ENCODE measurements at regions not wholly inside any gene's neighbourhood (a gene's known extent, or its start where the extent isn't known, plus 50 kb on each side); places are given as distances from the start of the nearest gene placed in this dataset.

- no peak overlapping the region for H3K4me3 ChIP-seq (ENCODE audit: low read length in 2 of 2)
- peaks cover 0 to 3% of the 10 kb centered on the region in 2 donors for H3K27me3 ChIP-seq (ENCODE audit: control insufficient read depth in 2 of 2, insufficient read depth in 2 of 2, low read length in 2 of 2)
Observed at GRCh38 chr4:3676196-3676595, 90.0 kb upstream of the ADRA2C start.

DNA sequence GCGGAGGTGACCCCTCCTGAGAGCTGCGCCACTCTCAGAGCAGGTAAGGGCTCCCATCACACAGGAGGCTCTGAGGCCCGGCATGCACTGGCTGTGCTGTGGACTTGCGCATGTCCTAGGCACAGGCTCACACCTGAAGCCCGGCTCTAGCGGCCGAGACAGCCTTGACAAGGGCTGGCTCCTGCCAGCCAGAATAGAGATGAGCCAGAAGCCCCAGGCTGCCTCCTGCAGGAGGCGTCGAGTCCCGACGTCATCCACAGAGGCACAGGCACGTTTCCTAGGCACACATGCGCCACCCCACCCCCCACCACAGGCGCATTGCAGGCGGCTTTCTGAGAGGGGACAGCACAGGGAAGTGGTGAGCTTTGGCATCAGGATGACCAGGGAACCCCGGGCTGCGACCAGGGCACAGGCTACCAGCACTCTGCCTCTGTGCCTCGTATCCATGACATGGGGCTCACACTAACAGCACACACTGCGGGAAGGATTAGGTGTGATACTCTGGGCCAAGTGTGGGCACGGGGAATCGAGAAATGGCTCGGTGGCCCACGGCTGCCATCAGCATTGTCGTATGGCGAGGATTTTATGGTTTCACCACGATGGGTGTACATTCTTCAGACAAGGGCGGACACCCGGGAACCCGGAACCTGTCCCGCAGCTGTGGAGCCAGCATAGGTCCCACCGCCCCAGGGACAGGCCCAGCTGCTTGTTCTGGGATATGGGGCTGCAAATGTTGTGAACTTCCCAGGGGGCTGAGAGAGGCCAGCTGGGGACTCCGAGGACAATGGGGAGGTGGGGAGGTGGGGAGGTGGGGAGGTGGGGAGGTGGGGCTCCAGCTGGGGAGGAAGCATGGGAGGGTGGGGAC, 90.7 kb upstream of the ADRA2C start:
- no peaks in the 10 kb centered on the region for H3K9me3 ChIP-seq (ENCODE audit: control insufficient read depth in 2 of 2, low read length in 2 of 2)
- no peak overlapping the region for H3K4me3 ChIP-seq (ENCODE audit: low read length in 2 of 2)
- H3K27ac ChIP-seq (ENCODE audit: low read depth in 2 of 2, low read length in 2 of 2) = no peak overlapping the region
- H3K4me1 ChIP-seq (ENCODE audit: control insufficient read depth in 2 of 2, insufficient read depth in 2 of 2, low read length in 2 of 2) = no peaks in the 10 kb centered on the region
- H3K36me3 ChIP-seq (ENCODE audit: control insufficient read depth in 2 of 2, insufficient read depth in 2 of 2, low read length in 2 of 2) = no peaks in the 10 kb centered on the region
- H3K27me3 ChIP-seq (ENCODE audit: control insufficient read depth in 2 of 2, insufficient read depth in 2 of 2, low read length in 2 of 2) = peaks cover 0 to 3% of the 10 kb centered on the region in 2 donors
- no peak overlapping the region for H3K9ac ChIP-seq (ENCODE audit: low read depth in 1 of 2, low read length in 2 of 2)

More at GRCh38 chr4:3676196-3676595, 90.0 kb upstream of the ADRA2C start:
- Histone ChIP-seq H3K9me3 (ENCODE audit: control insufficient read depth in 2 of 2, low read length in 2 of 2) (no peaks in the 10 kb centered on the region), H3K27ac (ENCODE audit: low read depth in 2 of 2, low read length in 2 of 2) (no peak overlapping the region), H3K9ac (ENCODE audit: low read depth in 1 of 2, low read length in 2 of 2) (no peak overlapping the region), H3K4me1 (ENCODE audit: control insufficient read depth in 2 of 2, insufficient read depth in 2 of 2, low read length in 2 of 2) (no peaks in the 10 kb centered on the region), H3K36me3 (ENCODE audit: control insufficient read depth in 2 of 2, insufficient read depth in 2 of 2, low read length in 2 of 2) (no peaks in the 10 kb centered on the region)

GRCh38 chr4:3674479-3674851, 91.7 kb upstream of the ADRA2C start:
- H3K4me3 ChIP-seq (ENCODE audit: low read length in 2 of 2) = no peak overlapping the region
- no peak overlapping the region for H3K9ac ChIP-seq (ENCODE audit: low read depth in 1 of 2, low read length in 2 of 2)
- no peak overlapping the region for H3K27ac ChIP-seq (ENCODE audit: low read depth in 2 of 2, low read length in 2 of 2)

DNA sequence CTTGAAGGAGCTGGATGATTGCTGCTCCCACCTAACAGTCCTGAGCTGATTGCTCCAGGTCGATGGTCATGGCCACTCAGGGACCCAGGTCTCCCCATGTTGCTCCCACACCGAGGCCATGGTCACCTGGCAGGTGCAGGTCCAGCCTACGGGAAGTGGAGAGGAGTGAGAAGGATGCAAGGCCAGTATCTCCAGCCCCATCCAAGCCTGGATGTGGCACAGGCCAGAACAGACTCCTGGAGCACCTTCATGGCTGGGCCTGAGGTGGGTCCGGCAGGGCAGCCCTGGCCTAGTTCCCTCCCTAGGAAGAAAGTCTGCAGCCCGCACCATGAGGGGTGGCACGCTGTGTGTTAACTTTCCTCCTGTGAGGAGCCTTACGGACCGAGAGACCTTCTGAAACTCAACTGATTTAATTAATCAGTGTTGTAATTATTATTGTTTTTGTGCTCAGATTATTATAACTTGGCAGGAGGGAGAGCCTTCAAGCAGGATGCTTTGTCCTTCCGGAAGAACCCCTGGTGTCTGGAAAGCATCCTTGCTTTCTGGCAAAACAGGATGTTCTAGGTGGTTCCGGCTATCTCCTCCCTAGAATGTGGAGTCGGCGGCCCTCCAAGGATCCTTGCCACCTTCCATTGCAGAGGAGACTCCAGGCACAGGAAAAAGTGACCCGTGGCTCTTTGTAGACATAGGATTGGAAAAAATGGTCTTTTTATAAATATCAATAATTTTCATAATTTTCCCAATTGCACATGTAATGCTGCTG, 92.3 kb upstream of the ADRA2C start:
- Histone ChIP-seq H3K36me3 (ENCODE audit: control insufficient read depth in 2 of 2, insufficient read depth in 2 of 2, low read length in 2 of 2) (no peaks in the 10 kb centered on the region), H3K4me1 (ENCODE audit: control insufficient read depth in 2 of 2, insufficient read depth in 2 of 2, low read length in 2 of 2) (no peaks in the 10 kb centered on the region), H3K4me3 (ENCODE audit: low read length in 2 of 2) (no peak overlapping the region), H3K9ac (ENCODE audit: low read depth in 1 of 2, low read length in 2 of 2) (no peak overlapping the region), H3K27me3 (ENCODE audit: control insufficient read depth in 2 of 2, insufficient read depth in 2 of 2, low read length in 2 of 2) (peaks cover 0 to 3% of the 10 kb centered on the region in 2 donors), H3K9me3 (ENCODE audit: control insufficient read depth in 2 of 2, low read length in 2 of 2) (no peaks in the 10 kb centered on the region), H3K27ac (ENCODE audit: low read depth in 2 of 2, low read length in 2 of 2) (no peak overlapping the region)

More at GRCh38 chr4:3674479-3674851, 91.7 kb upstream of the ADRA2C start:
- Histone ChIP-seq H3K36me3 (ENCODE audit: control insufficient read depth in 2 of 2, insufficient read depth in 2 of 2, low read length in 2 of 2) (no peaks in the 10 kb centered on the region), H3K9me3 (ENCODE audit: control insufficient read depth in 2 of 2, low read length in 2 of 2) (no peaks in the 10 kb centered on the region), H3K27me3 (ENCODE audit: control insufficient read depth in 2 of 2, insufficient read depth in 2 of 2, low read length in 2 of 2) (peaks cover 0 to 3% of the 10 kb centered on the region in 2 donors), H3K4me1 (ENCODE audit: control insufficient read depth in 2 of 2, insufficient read depth in 2 of 2, low read length in 2 of 2) (no peaks in the 10 kb centered on the region)

DNA sequence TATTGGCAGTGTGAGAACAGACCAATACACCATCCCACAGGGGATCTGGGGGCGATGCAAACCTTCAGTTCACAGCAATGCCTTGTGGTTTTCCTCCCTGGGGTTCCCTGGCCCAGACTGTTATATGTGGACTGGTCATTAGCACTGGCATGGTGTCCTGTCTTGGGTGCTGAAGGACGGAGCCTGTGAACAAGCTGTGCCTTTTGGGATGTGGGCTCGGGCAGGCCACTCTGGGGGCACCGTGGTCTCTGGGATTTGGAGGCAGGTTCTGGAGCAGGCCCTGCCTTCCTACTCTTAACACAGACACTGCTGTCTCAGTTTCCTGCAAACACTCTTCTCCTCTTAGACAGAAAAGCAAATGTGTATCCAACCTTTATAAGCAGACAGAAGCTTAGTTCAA, 93.0 kb upstream of the ADRA2C start:
- Histone ChIP-seq H3K36me3 (ENCODE audit: control insufficient read depth in 2 of 2, insufficient read depth in 2 of 2, low read length in 2 of 2) (no peaks in the 10 kb centered on the region), H3K4me3 (ENCODE audit: low read length in 2 of 2) (no peak overlapping the region), H3K27me3 (ENCODE audit: control insufficient read depth in 2 of 2, insufficient read depth in 2 of 2, low read length in 2 of 2) (no peaks in the 10 kb centered on the region), H3K9me3 (ENCODE audit: control insufficient read depth in 2 of 2, low read length in 2 of 2) (no peaks in the 10 kb centered on the region), H3K4me1 (ENCODE audit: control insufficient read depth in 2 of 2, insufficient read depth in 2 of 2, low read length in 2 of 2) (no peaks in the 10 kb centered on the region), H3K27ac (ENCODE audit: low read depth in 2 of 2, low read length in 2 of 2) (no peak overlapping the region), H3K9ac (ENCODE audit: low read depth in 1 of 2, low read length in 2 of 2) (no peak overlapping the region)

- no peaks in the 10 kb centered on the region for H3K9me3 ChIP-seq (ENCODE audit: control insufficient read depth in 2 of 2, low read length in 2 of 2)
- no peaks in the 10 kb centered on the region for H3K36me3 ChIP-seq (ENCODE audit: control insufficient read depth in 2 of 2, insufficient read depth in 2 of 2, low read length in 2 of 2)
- no peak overlapping the region for H3K9ac ChIP-seq (ENCODE audit: low read depth in 1 of 2, low read length in 2 of 2)
- H3K4me3 ChIP-seq (ENCODE audit: low read length in 2 of 2) = no peak overlapping the region
- no peak overlapping the region for H3K27ac ChIP-seq (ENCODE audit: low read depth in 2 of 2, low read length in 2 of 2)
- H3K27me3 ChIP-seq (ENCODE audit: control insufficient read depth in 2 of 2, insufficient read depth in 2 of 2, low read length in 2 of 2) = no peaks in the 10 kb centered on the region
- no peaks in the 10 kb centered on the region for H3K4me1 ChIP-seq (ENCODE audit: control insufficient read depth in 2 of 2, insufficient read depth in 2 of 2, low read length in 2 of 2)
Observed at GRCh38 chr4:3672465-3672831, 93.7 kb upstream of the ADRA2C start.

DNA sequence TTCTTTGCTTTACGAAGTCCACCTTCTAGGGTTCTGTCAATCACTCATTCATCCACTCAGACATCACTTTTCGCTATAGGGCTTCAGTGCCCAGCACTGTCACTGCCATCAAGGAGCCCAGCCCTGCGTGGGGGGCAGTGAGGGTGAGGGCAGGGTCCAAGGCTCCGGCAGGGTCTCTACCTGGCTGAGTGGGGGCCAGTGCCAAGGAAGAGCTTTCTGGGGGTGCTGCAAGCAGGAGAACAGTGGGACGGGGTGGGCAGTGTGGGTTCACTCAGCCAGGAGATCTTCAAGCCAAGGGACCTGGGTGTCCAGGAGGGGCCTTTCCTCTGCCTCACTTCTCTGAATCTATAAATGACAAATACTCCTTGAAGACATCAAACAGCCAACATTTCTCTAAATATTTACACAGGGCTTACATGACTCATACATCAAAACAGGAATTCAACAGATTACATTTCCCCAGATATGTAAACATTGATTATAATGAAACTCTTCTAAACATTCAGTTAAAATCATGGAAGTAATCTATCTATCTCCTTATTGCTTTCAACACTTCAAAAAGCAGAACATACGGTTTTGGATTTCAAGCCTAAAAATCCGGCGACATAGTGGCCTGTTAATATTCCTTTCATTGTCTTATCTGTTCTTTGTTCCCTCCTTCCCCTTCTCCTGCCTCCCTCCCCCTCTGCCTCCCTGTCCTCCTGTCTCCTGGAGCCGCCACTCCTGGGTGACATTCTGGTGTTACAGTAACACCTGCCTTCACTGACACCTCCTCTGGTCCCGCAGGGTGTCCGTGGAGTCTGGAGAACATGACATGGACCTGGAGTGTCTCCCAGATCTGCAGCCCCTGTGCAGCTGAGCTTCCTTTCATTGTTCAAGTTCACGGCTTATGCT, 94.4 kb upstream of the ADRA2C start:
- H3K4me1 ChIP-seq (ENCODE audit: control insufficient read depth in 2 of 2, insufficient read depth in 2 of 2, low read length in 2 of 2) = no peaks in the 10 kb centered on the region
- no peak overlapping the region for H3K27ac ChIP-seq (ENCODE audit: low read depth in 2 of 2, low read length in 2 of 2)
- no peak overlapping the region for H3K4me3 ChIP-seq (ENCODE audit: low read length in 2 of 2)
- H3K36me3 ChIP-seq (ENCODE audit: control insufficient read depth in 2 of 2, insufficient read depth in 2 of 2, low read length in 2 of 2) = no peaks in the 10 kb centered on the region
- H3K9ac ChIP-seq (ENCODE audit: low read depth in 1 of 2, low read length in 2 of 2) = no peak overlapping the region
- no peaks in the 10 kb centered on the region for H3K27me3 ChIP-seq (ENCODE audit: control insufficient read depth in 2 of 2, insufficient read depth in 2 of 2, low read length in 2 of 2)
- H3K9me3 ChIP-seq (ENCODE audit: control insufficient read depth in 2 of 2, low read length in 2 of 2) = peaks cover 0 to 5% of the 10 kb centered on the region in 2 donors

DNA sequence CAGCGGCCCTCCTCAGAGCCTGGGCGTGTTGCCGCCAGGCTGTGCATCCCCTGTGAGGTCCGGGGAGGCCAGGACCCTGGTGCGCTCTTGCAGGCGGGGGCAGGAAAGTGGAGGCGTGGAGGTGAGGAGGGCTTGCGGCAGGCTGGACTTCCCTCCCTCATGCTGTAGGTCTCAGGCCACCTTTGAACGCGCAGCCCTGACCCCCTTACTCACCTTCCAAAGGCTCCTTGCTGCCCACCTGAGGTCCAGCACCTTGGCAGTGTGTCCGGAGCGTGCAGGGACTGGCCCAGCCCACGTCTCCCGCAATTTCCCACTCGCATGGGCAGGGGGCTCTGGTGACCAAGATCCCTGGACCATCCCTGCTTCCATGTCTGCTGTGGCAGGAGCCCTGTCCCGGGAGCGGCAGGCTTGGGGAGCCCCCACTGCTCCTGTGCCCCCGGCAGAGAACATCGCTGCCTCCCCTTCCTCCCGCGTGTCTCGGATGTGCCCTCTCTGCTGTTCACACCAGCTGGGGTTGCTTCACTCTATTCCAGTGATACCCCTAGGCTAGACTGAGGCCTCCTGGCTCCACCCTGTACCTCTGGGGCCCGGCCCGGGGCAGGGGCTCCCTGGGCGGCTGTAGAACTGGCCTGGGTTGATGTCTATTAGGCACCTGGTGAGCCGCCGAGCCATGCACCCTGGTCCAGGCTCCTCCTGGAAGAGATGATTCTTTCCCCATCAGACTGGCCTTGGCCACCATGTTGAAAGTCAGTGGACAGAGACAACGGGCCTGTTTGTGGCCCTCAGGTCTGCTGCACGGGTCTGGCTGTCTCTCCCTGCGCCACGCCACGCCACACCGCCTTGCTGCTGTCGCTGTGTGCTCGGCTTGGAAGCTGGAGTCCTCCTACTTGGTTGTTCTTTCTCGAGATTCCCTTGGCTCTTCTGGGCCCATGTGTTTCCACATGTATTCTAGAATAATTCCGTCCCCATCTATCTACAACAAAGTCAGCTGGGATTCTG, 95.4 kb upstream of the ADRA2C start:
- Histone ChIP-seq H3K9ac (ENCODE audit: low read depth in 1 of 2, low read length in 2 of 2) (no peak overlapping the region), H3K9me3 (ENCODE audit: control insufficient read depth in 2 of 2, low read length in 2 of 2) (peaks cover 0 to 5% of the 10 kb centered on the region in 2 donors), H3K4me3 (ENCODE audit: low read length in 2 of 2) (no peak overlapping the region), H3K27me3 (ENCODE audit: control insufficient read depth in 2 of 2, insufficient read depth in 2 of 2, low read length in 2 of 2) (no peaks in the 10 kb centered on the region), H3K36me3 (ENCODE audit: control insufficient read depth in 2 of 2, insufficient read depth in 2 of 2, low read length in 2 of 2) (no peaks in the 10 kb centered on the region), H3K27ac (ENCODE audit: low read depth in 2 of 2, low read length in 2 of 2) (no peak overlapping the region), H3K4me1 (ENCODE audit: control insufficient read depth in 2 of 2, insufficient read depth in 2 of 2, low read length in 2 of 2) (no peaks in the 10 kb centered on the region)

- no peaks in the 10 kb centered on the region for H3K36me3 ChIP-seq (ENCODE audit: control insufficient read depth in 2 of 2, insufficient read depth in 2 of 2, low read length in 2 of 2)
- H3K4me1 ChIP-seq (ENCODE audit: control insufficient read depth in 2 of 2, insufficient read depth in 2 of 2, low read length in 2 of 2) = no peaks in the 10 kb centered on the region
- peaks cover 0 to 5% of the 10 kb centered on the region in 2 donors for H3K9me3 ChIP-seq (ENCODE audit: control insufficient read depth in 2 of 2, low read length in 2 of 2)
- no peak overlapping the region for H3K4me3 ChIP-seq (ENCODE audit: low read length in 2 of 2)
- H3K27me3 ChIP-seq (ENCODE audit: control insufficient read depth in 2 of 2, insufficient read depth in 2 of 2, low read length in 2 of 2) = peaks cover 0 to 2% of the 10 kb centered on the region in 2 donors
- no peak overlapping the region for H3K27ac ChIP-seq (ENCODE audit: low read depth in 2 of 2, low read length in 2 of 2)
- no peak overlapping the region for H3K9ac ChIP-seq (ENCODE audit: low read depth in 1 of 2, low read length in 2 of 2)
Observed at GRCh38 chr4:3669553-3669949, 96.6 kb upstream of the ADRA2C start.
